WI38 (cell line): ENCODE measurements at regions not wholly inside any gene's neighbourhood (a gene's known extent, or its start where the extent isn't known, plus 50 kb on each side); places are given as distances from the start of the nearest gene placed in this dataset.
"Not testable (repeated sequence)": the region's sequence is repeated elsewhere in the genome, so short reads cannot be mapped to it uniquely, and the experiment has no call there.

Experiments used
- H3K4me3 ChIP-seq: 2 replicates; pipeline ENCODE4 v1.5.1; 2011; ENCODE audit warnings: low read depth, mild to moderate bottlenecking, control low read depth, low read length
- TF ChIP-seq, protein P1 (sequence below): IDR thresholded peaks from 2 replicates; pipeline ENCODE4 v1.5.1; 2012; ENCODE audit warnings: low read depth, mild to moderate bottlenecking, control low read depth, low read length

DNA sequence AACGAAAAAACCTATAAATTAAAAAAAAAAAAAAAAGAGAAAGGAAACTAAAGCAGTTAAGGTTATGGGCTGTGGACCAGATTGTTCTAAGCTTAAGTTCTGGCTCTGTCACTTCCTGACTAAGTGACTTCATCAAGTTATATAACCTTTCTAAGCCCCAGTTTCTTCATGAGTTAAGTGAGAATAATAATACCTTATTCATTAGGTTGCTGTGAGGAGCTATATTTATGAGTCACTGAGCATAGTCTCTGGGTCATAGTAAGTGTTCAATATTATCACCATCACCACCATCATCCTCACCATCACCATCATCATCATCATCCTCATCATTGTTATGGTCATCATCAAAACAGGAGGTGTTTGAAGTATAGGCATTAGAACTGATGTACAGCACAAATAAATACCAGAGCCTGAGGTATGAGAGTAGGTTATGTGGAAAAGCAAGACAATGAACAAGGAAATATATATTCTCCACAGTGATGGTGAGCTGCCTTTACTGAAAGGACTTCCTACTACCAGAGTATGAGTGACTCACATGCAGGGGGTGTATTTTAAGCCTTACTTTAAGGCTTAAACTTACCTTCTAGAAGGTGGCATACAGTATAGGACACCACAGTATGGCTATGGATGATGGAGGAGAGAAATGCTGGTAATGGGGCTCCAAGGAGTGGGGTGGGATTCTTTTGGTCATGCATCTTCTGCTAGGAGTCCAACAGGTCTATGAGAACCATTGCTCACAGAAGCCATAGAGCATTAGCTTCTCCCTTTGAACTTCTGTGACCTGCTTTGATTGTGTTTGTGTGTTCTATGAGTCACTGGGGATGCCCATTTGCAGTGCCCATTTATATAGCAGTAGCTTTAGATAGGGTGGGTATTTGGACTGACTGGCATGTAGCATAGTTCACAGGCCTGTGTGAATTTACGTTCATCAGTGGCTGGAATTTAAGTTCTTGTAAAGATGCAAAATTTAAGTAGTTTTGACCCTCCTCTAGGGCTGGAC lies 104.4 kb downstream of the KLF5 start:
- TF ChIP-seq, protein P1, sequence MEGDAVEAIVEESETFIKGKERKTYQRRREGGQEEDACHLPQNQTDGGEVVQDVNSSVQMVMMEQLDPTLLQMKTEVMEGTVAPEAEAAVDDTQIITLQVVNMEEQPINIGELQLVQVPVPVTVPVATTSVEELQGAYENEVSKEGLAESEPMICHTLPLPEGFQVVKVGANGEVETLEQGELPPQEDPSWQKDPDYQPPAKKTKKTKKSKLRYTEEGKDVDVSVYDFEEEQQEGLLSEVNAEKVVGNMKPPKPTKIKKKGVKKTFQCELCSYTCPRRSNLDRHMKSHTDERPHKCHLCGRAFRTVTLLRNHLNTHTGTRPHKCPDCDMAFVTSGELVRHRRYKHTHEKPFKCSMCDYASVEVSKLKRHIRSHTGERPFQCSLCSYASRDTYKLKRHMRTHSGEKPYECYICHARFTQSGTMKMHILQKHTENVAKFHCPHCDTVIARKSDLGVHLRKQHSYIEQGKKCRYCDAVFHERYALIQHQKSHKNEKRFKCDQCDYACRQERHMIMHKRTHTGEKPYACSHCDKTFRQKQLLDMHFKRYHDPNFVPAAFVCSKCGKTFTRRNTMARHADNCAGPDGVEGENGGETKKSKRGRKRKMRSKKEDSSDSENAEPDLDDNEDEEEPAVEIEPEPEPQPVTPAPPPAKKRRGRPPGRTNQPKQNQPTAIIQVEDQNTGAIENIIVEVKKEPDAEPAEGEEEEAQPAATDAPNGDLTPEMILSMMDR = no peak
- no peak overlapping the region for H3K4me3 ChIP-seq

DNA sequence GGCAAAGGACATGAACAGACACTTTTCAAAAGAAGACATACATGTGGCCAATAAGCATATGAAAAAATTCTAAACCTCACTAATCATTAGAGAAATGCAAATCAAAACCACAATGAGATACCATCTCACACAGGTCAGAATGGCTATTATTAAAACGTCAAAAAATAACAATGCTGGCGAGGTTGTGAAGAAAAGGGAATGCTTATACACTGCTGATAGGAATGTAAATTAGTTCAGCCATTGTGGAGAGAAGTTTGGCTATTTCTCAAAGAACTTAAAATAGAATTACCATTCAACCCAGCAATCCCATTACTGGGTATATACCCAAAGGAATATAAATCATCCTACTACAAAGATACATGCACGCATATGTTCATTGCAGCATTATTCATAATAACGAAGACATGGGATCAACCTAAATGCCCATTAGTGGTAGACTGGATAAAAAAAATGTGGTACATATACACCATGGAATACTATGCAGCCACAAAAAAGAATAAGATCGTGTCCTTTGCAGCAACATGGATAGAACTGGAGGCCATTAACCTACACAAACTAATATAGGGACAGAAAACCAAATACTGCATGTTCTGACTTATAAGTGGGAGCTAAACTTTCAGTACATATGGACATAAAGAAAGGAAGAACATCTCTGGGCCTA lies 101.7 kb downstream of the KLF5 start:
- not testable (repeated sequence) for H3K4me3 ChIP-seq

GRCh38 chr13:73158851-73159250 lies 100.0 kb downstream of the KLF5 start:
- no peak overlapping the region for H3K4me3 ChIP-seq
- TF ChIP-seq, protein P1 = no peak

- TF ChIP-seq, protein P1 = no peak
- H3K4me3 ChIP-seq = no peak overlapping the region
These were observed 98.2 kb downstream of the KLF5 start for GRCh38 chr13:73157031-73157430.

- TF ChIP-seq, protein P1 = no peak
- no peak overlapping the region for H3K4me3 ChIP-seq
These were observed 87.9 kb downstream of the KLF5 start for GRCh38 chr13:73146707-73147106.

- peak overlapping the region; percentile 21; the same call in 1 of the 2 replicates for H3K4me3 ChIP-seq
- TF ChIP-seq, protein P1 = no peak
These were observed 83.3 kb downstream of the KLF5 start for GRCh38 chr13:73142071-73142470.

DNA sequence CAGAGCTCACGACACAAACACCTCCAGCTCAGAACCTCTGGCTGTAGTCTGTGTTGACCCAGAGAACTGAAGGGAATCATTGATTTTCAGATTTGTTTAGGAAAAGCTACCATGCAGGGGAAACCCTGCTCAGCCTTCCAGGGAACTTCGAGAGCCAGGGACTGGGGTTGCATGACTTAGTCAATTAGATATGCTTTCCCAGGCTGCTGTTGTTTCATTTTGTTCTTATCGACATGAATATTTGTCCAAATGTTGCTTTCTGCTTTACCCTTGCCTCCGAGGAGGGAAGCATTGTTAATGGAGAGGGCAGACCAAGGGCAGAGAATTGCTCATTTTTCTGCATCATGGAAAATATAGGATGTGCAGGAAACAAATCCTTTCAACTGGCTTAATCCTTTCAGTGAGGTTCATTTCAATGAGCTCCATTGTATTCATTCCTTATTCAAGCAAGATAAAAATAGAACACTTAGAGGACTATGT lies 82.5 kb downstream of the KLF5 start:
- H3K4me3 ChIP-seq = peak overlapping the region; percentile 21; the same call in 1 of the 2 replicates
- TF ChIP-seq, protein P1 = no peak
